Smooth muscle cell (in vitro differentiated cells): ENCODE measurements at regions not wholly inside any gene's neighbourhood (a gene's known extent, or its start where the extent isn't known, plus 50 kb on each side); places are given as distances from the start of the nearest gene placed in this dataset.

Source experiments
- DNase-seq: peaks from one replicate; lab custom pipeline; 2025; ENCODE audit not compliant: unreplicated experiment; lab: John Stamatoyannopoulos, UW
- H2AFZ ChIP-seq: fragments of 200-600 bp; sonication (generic); 2 replicates; pipeline ENCODE4 v1.6.0; 2016; ENCODE audit warnings: antibody characterized with exemption, low read depth, mild to moderate bottlenecking
- H3F3A ChIP-seq: fragments of 200-600 bp; sonication (generic); 2 replicates; pipeline ENCODE4 v1.6.0; 2017; ENCODE audit warnings: antibody characterized with exemption, low read depth
- H3K27ac ChIP-seq: fragments of 200-600 bp; sonication (generic); 2 replicates; pipeline ENCODE4 v1.5.1; 2016; ENCODE audit warnings: low read depth, mild to moderate bottlenecking
- H3K27me3 ChIP-seq: fragments of 200-600 bp; sonication (generic); 2 replicates; pipeline ENCODE4 v1.6.1; 2016; ENCODE audit warnings: low read depth, mild to moderate bottlenecking
- H3K36me3 ChIP-seq: fragments of 200-600 bp; sonication (generic); 2 replicates; pipeline ENCODE4 v1.5.1; 2016; ENCODE audit warnings: low read depth
- H3K4me1 ChIP-seq: fragments of 200-600 bp; sonication (generic); 2 replicates; pipeline ENCODE4 v1.5.1; 2016; ENCODE audit warnings: low read depth
- H3K4me2 ChIP-seq: fragments of 200-600 bp; sonication (generic); 2 replicates; pipeline ENCODE4 v1.6.0; 2016; ENCODE audit warnings: mild to moderate bottlenecking
- H3K4me3 ChIP-seq: fragments of 200-600 bp; sonication (generic); 2 replicates; pipeline ENCODE4 v1.5.1; 2016; ENCODE audit warnings: mild to moderate bottlenecking
- H3K79me2 ChIP-seq: fragments of 200-600 bp; sonication (generic); 2 replicates; pipeline ENCODE4 v1.6.0; 2016; ENCODE audit warnings: low read depth, mild to moderate bottlenecking
- H3K9ac ChIP-seq: fragments of 200-600 bp; sonication (generic); 2 replicates; pipeline ENCODE4 v1.6.0; 2016; ENCODE audit warnings: low read depth
- H3K9me3 ChIP-seq: fragments of 200-600 bp; sonication (generic); replicated peaks from 2 replicates; pipeline ENCODE4 v1.5.1; 2016; ENCODE audit warnings: low read depth
- H4K20me1 ChIP-seq: fragments of 200-600 bp; sonication (generic); 2 replicates; pipeline ENCODE4 v1.6.0; 2016; ENCODE audit warnings: low read depth
- CTCF ChIP-seq: fragments of 200-600 bp; sonication (generic); IDR thresholded peaks from 2 replicates; pipeline ENCODE4 v1.5.1; 2017; ENCODE audit warnings: borderline replicate concordance, mild to moderate bottlenecking, antibody characterized with exemption; ENCODE audit not compliant: insufficient read depth, poor library complexity, severe bottlenecking
- WGBS: methylation state at CpG from one replicate; pipeline ENCODE4 v1.1.7; 2016; ENCODE audit warnings: low lambda C conversion rate; 5-methylcytosine and 5-hydroxymethylcytosine counted together

GRCh38 chr7:45455662-45456061 lies 118.5 kb upstream of the ADCY1 start:
- Histone ChIP-seq H3K27me3 (no peaks in the 10 kb centered on the region), H3K4me2 (no peak overlapping the region), H3K79me2 (no peaks in the 10 kb centered on the region), H3K9me3 (no peaks in the 10 kb centered on the region), H3K9ac (no peak overlapping the region), H3K4me3 (no peak overlapping the region), H3K4me1 (no peaks in the 10 kb centered on the region), H4K20me1 (no peaks in the 10 kb centered on the region), H3F3A (no peaks in the 10 kb centered on the region), H3K36me3 (no peaks in the 10 kb centered on the region), H2AFZ (no peak overlapping the region), H3K27ac (no peak overlapping the region)
- WGBS = 79% methylated on average over 4 of the region's 4 CpGs
- no peak for TF ChIP-seq CTCF
- no peak for DNase-seq

- Histone ChIP-seq H3K4me1 (no peaks in the 10 kb centered on the region), H4K20me1 (no peaks in the 10 kb centered on the region), H2AFZ (no peak overlapping the region), H3F3A (no peaks in the 10 kb centered on the region), H3K79me2 (no peaks in the 10 kb centered on the region), H3K4me3 (no peak overlapping the region), H3K9ac (no peak overlapping the region), H3K9me3 (no peaks in the 10 kb centered on the region), H3K27me3 (no peaks in the 10 kb centered on the region), H3K27ac (no peak overlapping the region), H3K4me2 (no peak overlapping the region), H3K36me3 (no peaks in the 10 kb centered on the region)
- no peak for TF ChIP-seq CTCF
- WGBS = 93% methylated on average over 5 of the region's 5 CpGs
- DNase-seq = no peak
Measured at GRCh38 chr7:45456105-45456504, 118.1 kb upstream of the ADCY1 start.

- no peak for DNase-seq
- no peaks in the 10 kb centered on the region for H3K9me3 ChIP-seq
- no peak overlapping the region for H2AFZ ChIP-seq
- no peaks in the 10 kb centered on the region for H3F3A ChIP-seq
- H3K27ac ChIP-seq = no peak overlapping the region
- no peaks in the 10 kb centered on the region for H3K36me3 ChIP-seq
- no peaks in the 10 kb centered on the region for H4K20me1 ChIP-seq
- no peak overlapping the region for H3K9ac ChIP-seq
- H3K4me3 ChIP-seq = no peak overlapping the region
- no peak overlapping the region for H3K4me2 ChIP-seq
- no peaks in the 10 kb centered on the region for H3K4me1 ChIP-seq
- no peak for TF ChIP-seq CTCF
- 94% methylated on average over 5 of the region's 5 CpGs for WGBS
- H3K27me3 ChIP-seq = no peaks in the 10 kb centered on the region
- no peaks in the 10 kb centered on the region for H3K79me2 ChIP-seq
Measured at GRCh38 chr7:45456747-45457524, 117.2 kb upstream of the ADCY1 start.

- Histone ChIP-seq H4K20me1 (no peaks in the 10 kb centered on the region), H3F3A (no peaks in the 10 kb centered on the region), H3K27ac (no peak overlapping the region), H3K4me1 (no peaks in the 10 kb centered on the region), H2AFZ (no peak overlapping the region), H3K9ac (no peak overlapping the region), H3K9me3 (no peaks in the 10 kb centered on the region), H3K4me3 (no peak overlapping the region), H3K79me2 (no peaks in the 10 kb centered on the region), H3K4me2 (no peak overlapping the region), H3K27me3 (no peaks in the 10 kb centered on the region), H3K36me3 (no peaks in the 10 kb centered on the region)
- no peak for TF ChIP-seq CTCF
- DNase-seq = no peak
- WGBS = 77% methylated on average over 3 of the region's 3 CpGs
Measured at GRCh38 chr7:45457591-45457990, 116.6 kb upstream of the ADCY1 start.
